Ishikawa (cell line): ENCODE measurements at regions not wholly inside any gene's neighbourhood (a gene's known extent, or its start where the extent isn't known, plus 50 kb on each side); places are given as distances from the start of the nearest gene placed in this dataset.

Experiments used
- CEBPB ChIP-seq: IDR thresholded peaks from 2 replicates; pipeline ENCODE4 v1.6.1; 2012
- CREB1 ChIP-seq: IDR thresholded peaks from 2 replicates; pipeline ENCODE4 v1.6.1; 2012; ENCODE audit warnings: low read depth
- EGR1 ChIP-seq: IDR thresholded peaks from 2 replicates; pipeline ENCODE4 v1.6.1; 2012
- EP300 ChIP-seq: IDR thresholded peaks from 2 replicates; pipeline ENCODE4 v1.6.1; 2012; ENCODE audit warnings: borderline replicate concordance
- FOXM1 ChIP-seq: IDR thresholded peaks from 2 replicates; pipeline ENCODE4 v1.6.1; 2012; ENCODE audit warnings: low read depth, borderline replicate concordance
- MAX ChIP-seq: IDR thresholded peaks from 2 replicates; pipeline ENCODE4 v1.6.1; 2012
- NFIC ChIP-seq: IDR thresholded peaks from 2 replicates; pipeline ENCODE4 v1.6.1; 2012
- RAD21 ChIP-seq: IDR thresholded peaks from 2 replicates; pipeline ENCODE4 v1.6.1; 2012; ENCODE audit warnings: low read depth
- REST ChIP-seq: IDR thresholded peaks from 2 replicates; pipeline ENCODE4 v1.6.1; 2012; ENCODE audit warnings: low read depth, mild to moderate bottlenecking
- TAF1 ChIP-seq: IDR thresholded peaks from 2 replicates; pipeline ENCODE4 v1.6.1; 2012; ENCODE audit warnings: low read depth, mild to moderate bottlenecking
- TCF12 ChIP-seq: IDR thresholded peaks from 2 replicates; pipeline ENCODE4 v1.6.1; 2012; ENCODE audit warnings: low read depth
- TEAD4 ChIP-seq: IDR thresholded peaks from 2 replicates; pipeline ENCODE4 v1.6.1; 2012
- USF1 ChIP-seq: IDR thresholded peaks from 2 replicates; pipeline ENCODE4 v1.6.1; 2012
- YY1 ChIP-seq: IDR thresholded peaks from 2 replicates; pipeline ENCODE4 v1.6.1; 2012; ENCODE audit warnings: low read depth
- ZBTB7A ChIP-seq: IDR thresholded peaks from 2 replicates; pipeline ENCODE4 v1.6.1; 2012; ENCODE audit warnings: low read depth

- TF ChIP-seq CEBPB (no peak), MAX (no peak), USF1 (no peak), EGR1 (no peak), ZBTB7A (no peak), CREB1 (no peak), FOXM1 (no peak), TEAD4 (no peak), RAD21 (no peak), TAF1 (no peak), TCF12 (no peak), NFIC (no peak), EP300 (no peak), REST (no peak)
These were observed 708.8 kb downstream of the MTRR start for GRCh38 chr5:8577792-8578191.

GRCh38 chr5:8580298-8580697 is 711.4 kb downstream of the MTRR start:
- no peak for TF ChIP-seq NFIC
- no peak for TF ChIP-seq RAD21
- no peak for TF ChIP-seq MAX
- no peak for TF ChIP-seq TCF12
- no peak for TF ChIP-seq FOXM1
- TF ChIP-seq TAF1, result no peak
- no peak for TF ChIP-seq ZBTB7A
- TF ChIP-seq CREB1, result no peak
- no peak for TF ChIP-seq EP300
- no peak for TF ChIP-seq EGR1
- TF ChIP-seq CEBPB, result no peak
- no peak for TF ChIP-seq REST
- TF ChIP-seq YY1, result no peak
- TF ChIP-seq USF1, result no peak
- TF ChIP-seq TEAD4, result no peak

- TF ChIP-seq FOXM1 (no peak), REST (no peak), CEBPB (no peak), EP300 (no peak), NFIC (no peak), TAF1 (no peak), TEAD4 (no peak), MAX (no peak)
These were observed 712.1 kb downstream of the MTRR start for GRCh38 chr5:8581047-8581446.

GRCh38 chr5:8585230-8586018 is 716.5 kb downstream of the MTRR start:
- no peak for TF ChIP-seq ZBTB7A
- no peak for TF ChIP-seq FOXM1
- TF ChIP-seq EP300, result no peak
- TF ChIP-seq REST, result no peak
- TF ChIP-seq CEBPB, result no peak
- TF ChIP-seq RAD21, result no peak
- TF ChIP-seq YY1, result no peak
- TF ChIP-seq USF1, result no peak
- no peak for TF ChIP-seq TAF1
- TF ChIP-seq NFIC, result no peak
- no peak for TF ChIP-seq TCF12
- TF ChIP-seq MAX, result no peak
